ENCODE measurements at regions not wholly inside any gene's neighbourhood (a gene's known extent, or its start where the extent isn't known, plus 50 kb on each side); places are given as distances from the start of the nearest gene placed in this dataset.

DNA sequence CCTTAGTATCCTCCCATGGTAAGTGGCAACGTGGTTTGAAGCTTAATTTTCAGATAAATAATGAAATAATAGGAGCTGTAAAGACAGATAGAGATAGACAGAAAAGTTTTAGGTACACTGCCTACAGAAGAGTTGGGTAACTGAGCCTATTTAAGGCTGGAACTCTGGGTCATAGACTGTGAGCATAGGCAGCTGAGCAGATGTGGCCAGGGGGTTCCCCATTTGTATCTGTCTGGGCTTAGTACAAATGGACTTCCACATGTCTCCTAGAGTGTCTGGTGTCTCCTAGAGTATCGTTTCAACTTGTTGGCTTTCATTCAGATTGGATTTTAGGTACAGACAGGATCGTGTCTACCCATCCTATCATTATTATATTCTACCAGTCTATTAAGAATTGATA is 649.8 kb downstream of the DHX35 start:
- DNase-seq (ENCODE audit: low read depth in 2 of 2, low spot score in 1 of 2): no peak

DNA sequence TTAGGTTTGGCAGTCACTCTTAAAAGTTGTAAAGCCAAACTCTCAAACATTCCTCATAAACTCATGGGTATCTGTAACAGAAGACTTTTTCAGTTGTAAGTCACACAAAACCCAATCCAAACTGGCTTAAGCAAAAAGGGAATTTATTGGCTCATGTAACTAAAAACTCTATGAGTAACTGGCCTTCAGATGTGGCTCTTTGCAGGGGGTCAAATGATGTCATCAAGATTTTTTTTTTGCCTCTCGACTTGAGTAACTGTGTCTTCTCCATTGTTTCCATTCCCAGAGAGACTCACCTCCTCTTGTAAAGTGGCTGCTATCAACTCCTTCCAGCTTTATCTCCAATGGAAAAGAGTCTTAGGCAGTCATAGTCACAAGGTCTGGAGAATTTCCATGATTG is 645.0 kb downstream of the DHX35 start:
- DNase-seq (ENCODE audit: low read depth in 2 of 2, low spot score in 1 of 2): no peak

DNA sequence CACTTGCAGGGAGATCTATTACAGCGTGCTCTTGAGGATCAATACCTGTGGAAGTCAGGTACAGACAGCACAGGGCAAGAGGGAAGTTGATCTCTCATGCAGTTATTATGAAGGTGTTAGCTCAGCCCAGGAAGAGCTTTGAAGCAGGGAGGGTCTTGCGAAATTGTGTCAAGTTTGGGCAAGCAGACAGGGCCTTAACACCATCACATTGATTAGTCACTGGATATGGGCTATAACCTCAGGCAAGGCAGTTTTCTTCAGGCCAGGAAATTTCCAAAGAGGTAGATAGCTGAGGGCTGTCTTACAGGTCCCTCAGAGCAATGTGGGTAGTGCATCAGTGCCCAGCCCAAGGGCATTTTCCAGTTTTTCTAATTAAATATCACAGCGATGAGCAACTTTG is 643.8 kb downstream of the DHX35 start:
- DNase-seq (ENCODE audit: low read depth in 2 of 2, low spot score in 1 of 2): no peak

DNA sequence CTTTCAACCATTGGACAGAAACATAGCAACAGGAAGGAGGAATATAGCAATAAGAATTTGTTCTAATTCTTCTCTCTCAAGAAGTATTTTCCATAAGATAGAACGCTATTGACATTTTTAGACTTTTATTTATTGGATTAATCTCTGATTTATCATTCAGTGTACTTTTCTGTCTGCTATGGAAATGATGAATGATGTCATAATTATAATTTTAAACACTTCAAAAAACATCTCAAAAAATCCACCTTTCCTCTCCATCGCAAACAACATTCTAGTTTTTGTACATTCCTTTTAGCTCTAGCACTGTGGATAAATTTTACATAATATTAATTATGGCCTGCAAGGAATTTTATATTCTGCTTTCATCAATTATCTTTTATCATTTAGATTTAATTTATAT is 643.2 kb downstream of the DHX35 start:
- DNase-seq (ENCODE audit: low read depth in 2 of 2, low spot score in 1 of 2): no peak

DNA sequence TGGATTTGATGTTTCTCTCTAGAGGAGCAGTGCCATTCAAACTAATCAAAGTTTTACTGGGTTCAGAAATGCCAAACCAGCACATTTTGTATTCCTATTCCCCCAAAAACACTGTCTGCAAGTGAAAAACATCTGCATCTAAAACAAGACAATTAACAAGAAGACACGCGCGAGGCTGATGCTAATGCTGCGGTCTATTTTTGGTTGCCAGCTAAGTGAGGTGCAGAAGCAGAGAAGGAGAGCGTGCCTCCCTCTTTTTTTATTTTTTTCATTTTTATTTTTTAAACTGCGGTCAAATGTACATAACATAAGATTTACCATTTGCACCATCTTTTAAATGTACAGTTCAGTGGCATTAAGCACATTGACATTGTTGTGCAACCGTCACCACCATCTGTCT is 641.1 kb downstream of the DHX35 start:
- DNase-seq (ENCODE audit: low read depth in 2 of 2, low spot score in 1 of 2): no peak

DNA sequence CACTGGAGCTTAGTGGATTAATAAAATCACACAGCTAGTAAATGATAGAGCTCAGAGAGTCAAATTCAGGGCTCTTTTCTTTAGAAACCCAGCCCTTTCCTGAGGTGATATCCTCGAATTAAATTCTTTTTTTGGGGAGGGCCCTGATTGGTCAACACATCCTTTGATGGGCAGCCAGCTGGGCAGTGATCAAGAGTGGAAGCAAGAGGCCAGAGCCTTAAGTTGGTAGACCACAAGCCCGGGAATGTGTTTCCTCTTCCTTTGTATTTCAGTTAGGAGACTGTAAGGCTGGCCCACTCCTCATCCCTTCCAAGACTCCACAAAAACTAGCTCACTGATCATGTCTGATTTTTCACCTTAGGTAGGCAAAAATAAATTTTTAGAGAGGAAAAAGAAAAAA is 640.5 kb downstream of the DHX35 start:
- no peak for DNase-seq (ENCODE audit: low read depth in 2 of 2, low spot score in 1 of 2)

DNA sequence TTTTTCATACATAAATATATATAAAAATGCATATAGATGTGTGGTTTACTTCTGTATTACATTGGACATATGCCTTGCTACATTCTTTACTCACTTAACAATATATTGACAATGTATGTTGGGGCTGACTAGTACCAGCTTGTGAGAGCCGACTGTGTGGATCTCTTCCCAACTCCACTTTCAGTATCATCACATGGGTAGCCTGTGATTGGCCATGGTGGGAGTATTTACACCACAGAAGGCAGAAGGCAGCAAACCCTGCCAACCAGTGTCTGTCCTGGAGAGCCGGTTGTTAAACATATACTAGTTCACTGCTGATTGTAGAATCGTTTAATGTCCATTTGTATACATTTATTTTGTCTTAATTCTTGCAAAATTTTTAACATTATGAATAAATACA is 638.7 kb downstream of the DHX35 start:
- DNase-seq (ENCODE audit: low read depth in 2 of 2, low spot score in 1 of 2): no peak

DNA sequence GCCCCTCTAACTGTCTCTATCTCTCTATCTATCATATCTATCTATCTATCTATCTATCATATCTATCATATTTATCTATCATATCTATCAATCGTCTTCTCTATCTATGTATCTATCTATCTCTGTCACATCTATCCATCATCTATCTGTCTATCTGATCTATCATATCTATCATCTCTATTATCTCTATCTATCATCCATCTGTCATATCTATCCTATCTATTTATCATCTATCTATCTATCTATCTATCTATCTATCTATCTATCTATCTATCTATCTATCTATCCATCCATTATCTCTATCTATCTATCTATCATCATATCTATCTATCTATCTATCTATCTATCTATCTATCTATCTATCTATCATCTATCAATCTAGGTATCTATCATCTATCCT is 638.0 kb downstream of the DHX35 start:
- DNase-seq (ENCODE audit: low read depth in 2 of 2, low spot score in 1 of 2): no peak

DNA sequence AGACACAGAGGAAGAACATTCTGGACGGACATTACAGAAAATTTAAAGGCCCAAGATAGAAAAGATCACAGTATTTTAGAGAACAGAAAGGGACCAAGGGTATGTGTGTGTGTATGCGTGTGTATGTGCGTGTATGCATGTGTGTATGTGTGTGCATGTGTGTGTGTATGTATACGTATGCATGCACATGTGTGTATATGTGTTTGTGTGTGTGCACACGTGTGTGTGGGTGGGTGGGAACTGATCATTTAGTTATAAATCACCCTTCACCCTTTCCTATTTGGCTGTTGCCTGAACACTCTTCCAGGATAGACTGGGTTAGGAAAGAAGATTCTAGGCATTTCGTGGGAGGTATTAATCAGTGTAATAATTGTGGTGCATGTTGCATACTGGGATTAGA is 634.4 kb downstream of the DHX35 start:
- DNase-seq (ENCODE audit: low read depth in 2 of 2, low spot score in 1 of 2): no peak

DNA sequence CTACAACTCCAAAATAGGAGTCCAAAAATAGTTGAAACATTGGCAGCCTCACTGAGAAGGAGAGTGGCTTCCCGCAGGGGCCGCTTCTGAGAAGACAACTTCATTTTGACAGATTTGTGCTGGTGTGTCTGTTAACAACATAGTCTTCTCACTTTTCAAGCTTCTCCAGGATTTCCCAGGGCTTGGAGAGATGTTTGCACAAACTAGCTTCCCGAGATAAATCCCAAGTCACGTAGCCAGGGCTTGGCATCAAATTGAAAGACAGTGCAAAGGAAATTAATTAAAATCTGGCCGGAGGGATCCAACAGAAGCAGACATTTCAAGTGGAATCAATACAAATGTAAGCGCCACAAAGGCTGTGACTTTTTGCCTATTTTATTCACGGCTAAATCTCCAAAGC is 630.2 kb downstream of the DHX35 start:
- DNase-seq (ENCODE audit: low read depth in 2 of 2, low spot score in 1 of 2): no peak

DNA sequence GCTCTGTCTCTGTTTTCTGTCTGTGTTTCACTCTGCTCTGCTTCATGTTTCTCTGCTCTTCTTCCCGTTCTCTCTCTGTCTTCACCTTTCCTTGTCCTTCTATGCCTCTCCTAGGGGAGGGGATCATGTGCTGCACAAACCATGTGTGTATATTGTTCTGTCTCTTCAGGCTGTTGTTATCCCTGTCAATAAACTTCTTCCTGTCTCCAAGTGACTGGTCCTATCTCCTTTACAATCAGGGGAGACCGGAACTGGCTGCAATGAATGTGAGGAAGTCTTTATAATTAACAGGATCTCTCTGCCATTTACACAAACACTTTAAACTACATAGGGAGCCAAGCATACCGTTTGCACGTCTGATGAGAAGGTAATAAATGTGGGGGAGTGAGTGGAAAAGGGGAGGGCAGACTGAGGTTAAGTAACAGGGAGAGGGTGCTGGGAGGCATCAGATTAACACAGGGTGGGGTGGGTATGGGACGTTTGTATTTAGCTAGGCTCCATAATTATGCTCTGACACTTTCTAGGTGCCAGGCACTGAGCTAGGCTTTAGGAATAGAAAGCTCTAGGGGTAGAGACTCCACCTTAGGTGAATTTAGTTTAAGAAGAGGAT is 626.1 kb downstream of the DHX35 start:
- no peak for DNase-seq (ENCODE audit: low read depth in 2 of 2, low spot score in 1 of 2)

DNA sequence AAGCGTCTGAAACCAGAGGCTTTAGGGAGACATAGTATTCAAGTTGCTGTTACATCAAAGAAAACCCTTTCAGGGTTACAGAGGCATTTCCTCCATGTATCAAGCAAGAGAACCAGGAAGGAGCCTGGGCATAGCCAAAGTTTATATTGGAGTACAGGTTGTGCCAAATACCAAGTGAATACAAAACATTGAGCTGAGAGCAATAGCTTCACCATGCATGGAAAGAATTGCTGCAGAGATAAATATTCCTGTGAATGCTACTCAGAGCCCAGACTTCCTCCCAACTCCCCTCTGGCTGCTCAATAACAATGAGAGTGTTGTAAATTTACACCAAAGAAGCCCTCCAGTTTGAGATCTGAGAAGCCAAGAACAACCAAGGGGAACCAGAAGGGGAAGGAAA is 618.9 kb downstream of the DHX35 start:
- no peak for DNase-seq (ENCODE audit: low read depth in 2 of 2, low spot score in 1 of 2)

DNA sequence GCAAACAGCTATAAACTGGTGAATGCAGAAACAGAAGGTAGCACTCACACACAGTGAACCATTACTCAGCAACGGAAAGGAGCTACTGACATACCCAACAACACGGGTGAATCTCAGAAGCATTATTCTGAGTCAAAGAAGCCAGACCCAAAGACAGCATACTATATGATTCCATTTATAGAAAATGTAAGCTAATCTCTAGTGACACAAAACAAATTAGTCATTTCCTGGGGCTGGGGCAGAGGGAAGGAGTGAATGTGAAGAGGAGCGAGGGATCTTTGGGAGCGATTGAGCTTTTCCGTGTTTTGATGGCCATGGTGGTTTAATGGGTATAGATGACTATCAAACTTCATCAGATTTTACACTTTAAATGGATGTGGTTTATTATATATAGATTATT is 614.6 kb downstream of the DHX35 start:
- DNase-seq (ENCODE audit: low read depth in 2 of 2, low spot score in 1 of 2): no peak

DNA sequence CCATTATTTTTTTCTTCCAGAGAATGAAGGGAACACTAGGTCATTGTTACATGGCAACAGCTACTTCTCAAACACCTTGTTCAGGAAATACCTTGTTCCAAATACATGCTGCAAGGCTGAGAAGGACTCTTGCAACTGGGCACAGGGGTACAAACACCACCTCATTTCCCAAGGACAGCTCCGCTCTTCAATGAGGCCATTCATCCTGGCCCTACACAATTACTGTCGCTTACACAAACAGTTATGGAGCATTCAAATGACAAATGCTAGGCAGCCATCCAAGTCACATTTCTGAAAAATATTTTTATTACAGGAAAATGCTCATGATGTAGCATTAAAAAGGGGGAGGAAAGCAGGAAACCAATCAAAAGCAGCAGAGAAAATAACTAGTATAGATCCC is 611.9 kb downstream of the DHX35 start:
- DNase-seq (ENCODE audit: low read depth in 2 of 2, low spot score in 1 of 2): no peak

DNA sequence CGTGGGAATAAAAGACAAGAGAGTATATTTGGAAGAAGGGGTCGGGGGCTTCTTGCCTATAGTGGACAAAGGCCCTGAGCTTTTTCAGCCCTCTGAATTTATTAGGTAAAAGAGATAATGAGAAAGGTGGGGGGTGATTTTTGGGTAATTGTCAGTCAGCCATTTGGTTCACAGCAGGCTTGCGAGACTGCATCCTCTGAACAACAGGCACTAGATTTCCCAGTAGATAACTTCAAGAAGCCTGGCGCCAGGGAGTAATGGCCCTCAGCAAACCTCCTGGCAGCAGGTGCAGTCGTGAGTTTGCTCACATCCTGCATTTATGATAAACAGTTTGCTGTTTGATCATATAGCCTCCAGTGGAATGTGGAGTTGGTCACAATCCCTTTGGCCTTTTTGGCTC is 609.0 kb downstream of the DHX35 start:
- DNase-seq (ENCODE audit: low read depth in 2 of 2, low spot score in 1 of 2): no peak

DNA sequence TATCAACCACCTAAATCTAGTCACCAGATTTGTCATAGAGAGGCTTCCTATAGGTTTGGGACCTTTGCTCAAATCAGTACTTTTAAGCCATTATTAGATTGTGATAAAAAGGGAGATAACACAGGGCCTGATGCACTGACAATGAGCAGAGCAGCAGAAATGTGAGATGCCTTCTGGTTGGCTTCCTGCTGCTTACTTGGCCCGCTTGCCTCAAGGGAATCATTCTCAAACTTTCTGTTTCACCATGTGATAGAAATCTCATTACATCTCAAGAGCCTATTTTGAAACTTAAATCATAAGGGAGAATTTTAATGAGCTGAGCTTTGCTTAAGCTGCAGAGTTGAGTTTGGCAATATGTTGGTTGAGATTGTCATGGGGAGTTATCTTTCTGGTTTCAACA is 606.0 kb downstream of the DHX35 start:
- no peak for DNase-seq (ENCODE audit: low read depth in 2 of 2, low spot score in 1 of 2)

DNA sequence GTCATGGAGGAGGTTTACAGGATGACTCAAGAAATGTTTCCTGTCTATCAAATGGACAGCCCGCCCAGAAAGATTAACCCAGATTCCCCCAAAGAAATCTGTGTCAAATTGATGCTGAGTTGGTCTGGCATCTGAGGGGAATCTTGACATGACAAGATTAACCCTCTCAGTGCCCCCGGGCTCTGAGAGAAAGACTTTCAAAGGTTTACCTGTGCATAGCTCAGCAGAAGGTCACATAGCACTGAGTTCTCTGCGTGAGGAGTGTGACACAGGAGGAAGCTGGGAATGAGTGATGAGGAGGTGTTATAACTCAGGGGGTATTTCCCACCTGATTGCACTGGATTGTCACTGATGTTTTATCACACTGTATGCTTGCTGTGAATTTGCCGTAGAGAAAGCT is 601.2 kb downstream of the DHX35 start:
- DNase-seq (ENCODE audit: low read depth in 2 of 2, low spot score in 1 of 2): no peak

DNA sequence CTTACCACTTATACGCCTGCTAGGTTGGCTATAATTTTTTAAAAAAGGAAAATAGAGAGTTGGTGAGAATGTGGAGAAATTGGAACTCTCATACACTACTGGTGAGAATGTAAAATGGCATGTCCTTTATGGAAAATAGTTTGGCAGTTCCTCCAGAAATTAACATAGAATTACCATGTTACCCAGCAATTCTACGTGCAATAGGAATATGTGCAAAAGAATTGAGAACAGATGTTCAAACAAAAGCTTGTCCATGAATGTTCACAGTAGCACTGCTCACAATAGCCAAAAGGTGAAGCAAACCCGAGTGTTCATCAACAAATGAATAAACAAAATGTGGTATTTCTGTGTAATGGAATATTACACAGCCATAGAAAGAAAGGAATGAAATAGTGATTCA is 592.2 kb downstream of the DHX35 start:
- DNase-seq (ENCODE audit: low read depth in 2 of 2, low spot score in 1 of 2): no peak

DNA sequence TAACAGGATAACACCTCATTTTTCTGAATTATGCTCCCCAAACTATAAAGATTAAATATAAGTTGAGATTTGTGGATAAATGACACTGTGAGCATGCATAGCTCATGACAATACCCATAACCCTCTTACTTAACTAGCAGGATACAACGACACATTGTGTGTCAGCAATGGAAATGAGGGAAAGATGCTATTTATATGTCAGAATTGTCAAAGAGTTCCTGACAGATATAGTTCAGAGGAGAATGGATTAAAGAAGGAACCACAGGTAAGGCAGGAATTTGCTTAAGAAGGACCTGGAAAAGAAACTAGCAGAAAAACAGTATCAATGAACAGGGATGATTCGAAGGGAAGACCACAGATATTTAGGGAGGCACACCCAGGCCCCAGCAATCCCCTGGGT is 591.0 kb downstream of the DHX35 start:
- no peak for DNase-seq (ENCODE audit: low read depth in 2 of 2, low spot score in 1 of 2)

DNA sequence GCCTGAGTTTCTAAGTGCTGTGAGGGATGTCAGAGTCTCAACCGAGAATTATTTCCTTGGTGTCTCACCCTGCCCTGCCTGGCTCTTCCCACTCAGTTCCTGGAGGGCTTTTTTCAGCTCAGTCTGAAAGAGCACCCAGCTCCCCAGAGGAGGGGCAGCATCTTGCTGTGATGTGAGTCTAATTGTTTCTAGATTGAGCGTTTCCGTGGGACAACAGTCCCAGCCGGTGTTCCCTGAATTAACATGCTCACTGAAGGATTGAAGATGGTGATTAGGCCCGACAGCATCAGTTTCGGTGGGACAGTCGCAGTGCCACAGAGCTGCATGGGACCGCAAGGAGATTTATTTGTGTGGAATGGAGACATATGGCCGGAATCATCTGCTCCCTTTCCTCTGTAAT is 587.6 kb downstream of the DHX35 start:
- DNase-seq (ENCODE audit: low read depth in 2 of 2, low spot score in 1 of 2): no peak

DNA sequence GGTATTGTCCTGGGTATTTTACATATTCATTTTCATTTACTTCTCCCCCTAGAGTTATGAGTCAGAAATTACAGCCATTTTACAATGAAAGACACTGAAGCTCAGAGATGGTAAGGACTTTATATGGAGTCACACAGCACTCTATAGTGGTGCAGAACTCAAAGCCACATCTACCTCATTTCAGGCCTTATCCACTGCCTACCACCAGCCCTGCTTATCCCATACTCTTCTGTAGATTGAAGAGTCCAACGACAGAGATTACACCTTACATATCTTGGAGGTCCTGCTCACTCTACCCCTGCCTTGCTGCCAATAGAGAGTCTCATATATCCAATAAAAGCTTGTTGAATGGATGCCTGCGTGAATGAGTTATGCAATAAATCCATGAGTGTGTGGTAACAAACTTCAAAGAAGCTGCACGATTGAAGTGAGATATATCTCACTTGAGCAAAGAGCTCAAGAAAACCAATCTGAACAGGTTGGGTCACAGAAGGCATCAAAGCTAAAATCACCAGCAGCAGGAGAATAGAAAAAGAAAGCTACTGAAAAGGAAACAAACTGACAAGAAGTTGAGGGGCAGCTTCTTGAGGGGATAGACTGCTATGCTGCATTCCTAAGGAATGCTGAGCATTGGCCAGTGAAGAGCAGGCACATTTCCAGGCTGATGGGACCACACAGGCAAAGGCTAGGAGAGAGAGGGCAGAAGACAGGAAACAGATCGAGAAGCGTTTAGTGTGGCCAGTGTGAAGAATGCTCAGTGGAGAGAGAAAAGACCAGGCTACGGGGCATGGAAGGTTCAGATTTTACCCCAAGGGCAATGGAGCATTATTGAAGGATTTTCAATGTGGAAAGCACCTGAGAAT is 585.6 kb downstream of the DHX35 start:
- DNase-seq (ENCODE audit: low read depth in 2 of 2, low spot score in 1 of 2): no peak

DNA sequence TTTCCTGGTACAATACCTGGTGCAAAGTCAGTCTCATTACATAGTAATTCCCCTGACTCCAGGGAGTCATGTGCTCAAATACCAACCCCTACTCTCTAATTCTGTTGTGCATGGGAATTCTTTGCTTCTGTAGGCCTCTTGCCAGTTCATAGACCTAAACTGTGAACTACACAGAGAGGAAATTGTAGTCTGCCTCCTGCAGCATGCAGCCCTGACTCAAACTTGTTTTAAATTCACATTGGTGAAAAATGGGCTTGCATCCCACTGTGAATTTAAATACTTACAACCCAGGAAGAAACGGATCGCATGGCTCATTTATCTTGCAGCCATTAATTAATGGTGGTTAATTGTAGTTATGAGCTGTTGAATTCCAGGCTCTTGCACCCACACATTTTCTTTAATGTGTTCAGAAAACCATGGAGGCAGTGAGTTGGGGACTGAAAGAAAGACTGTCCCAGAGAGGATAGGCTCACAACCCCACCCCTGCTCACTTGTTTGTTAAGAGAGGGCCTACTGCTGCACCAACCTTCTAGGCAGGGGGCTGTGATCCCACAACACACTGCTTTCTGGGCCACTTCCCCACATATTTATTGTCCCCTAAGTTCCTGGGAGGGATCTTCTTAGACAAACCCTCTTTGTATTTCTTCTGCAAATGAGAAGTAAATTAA is 579.1 kb downstream of the DHX35 start:
- DNase-seq (ENCODE audit: low read depth in 2 of 2, low spot score in 1 of 2): no peak

DNA sequence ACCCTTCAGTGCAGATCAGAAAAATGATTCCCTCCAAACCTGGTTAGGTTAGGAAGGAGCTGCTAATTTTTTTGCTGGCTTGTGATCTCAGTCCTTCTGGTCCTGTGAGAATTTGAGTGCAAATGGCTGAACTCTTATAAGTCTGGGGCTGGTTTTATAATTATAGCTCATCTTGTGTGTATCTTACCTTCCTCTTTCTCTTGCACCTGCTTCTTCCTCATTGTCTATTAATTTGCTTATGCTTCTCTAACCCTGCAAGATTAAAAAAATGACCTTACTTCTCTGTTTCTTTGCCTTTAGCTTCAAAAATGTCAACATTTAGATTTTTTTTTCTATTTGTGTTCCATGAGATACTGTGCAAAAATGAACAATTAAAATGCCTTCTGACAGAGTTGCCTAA is 576.2 kb downstream of the DHX35 start:
- DNase-seq (ENCODE audit: low read depth in 2 of 2, low spot score in 1 of 2): no peak

Measured in stimulated activated CD8-positive, alpha-beta memory T cell treated with anti-CD3 and anti-CD28 coated beads, Interleukin-4, amount 100 ng/mL, for 1 hour (primary cell).